Activated naive CD8-positive, alpha-beta T cell treated with anti-CD3 and anti-CD28 coated beads, Interleukin-2, amount 50 U/mL, for 24 hours (primary cell): ENCODE measurements at regions not wholly inside any gene's neighbourhood (a gene's known extent, or its start where the extent isn't known, plus 50 kb on each side); places are given as distances from the start of the nearest gene placed in this dataset.

ENCODE experiments used
- ATAC-seq: fragments of 150-1000 bp; cut with Tn5 transposase; one replicate; pipeline ENCODE4 v1.10.0; 2021
- DNase-seq: peaks from one replicate; pipeline ENCODE4 v3.0.0; 2021
- H3K27ac Mint-ChIP-seq: one replicate; pipeline ENCODE4 v1.8.0; 2021; ENCODE audit warnings: mild to moderate bottlenecking, mixed read lengths
- H3K27me3 Mint-ChIP-seq: one replicate; pipeline ENCODE4 v1.8.0; 2021; ENCODE audit warnings: mixed read lengths
- H3K36me3 Mint-ChIP-seq: one replicate; pipeline ENCODE4 v1.8.0; 2021; ENCODE audit warnings: low read depth, mixed read lengths
- H3K4me1 Mint-ChIP-seq: one replicate; pipeline ENCODE4 v1.8.0; 2021; ENCODE audit warnings: mixed read lengths
- H3K4me3 Mint-ChIP-seq: one replicate; pipeline ENCODE4 v1.8.0; 2021; ENCODE audit warnings: mild to moderate bottlenecking, moderate library complexity, mixed read lengths
- H3K9me3 Mint-ChIP-seq: one replicate; pipeline ENCODE4 v1.8.0; 2021; ENCODE audit warnings: mixed read lengths

GRCh38 chr10:92747066-92747465, 57.3 kb downstream of the HHEX start:
- Mint-ChIP-seq H3K27ac (no peak overlapping the region), H3K9me3 (no peaks in the 10 kb centered on the region), H3K27me3 (peaks cover 9% of the 10 kb centered on the region), H3K4me3 (no peak overlapping the region), H3K4me1 (peaks cover 14% of the 10 kb centered on the region), H3K36me3 (no peaks in the 10 kb centered on the region)
- ATAC-seq (no peak), DNase-seq (no peak)

GRCh38 chr10:92747600-92747999, 57.8 kb downstream of the HHEX start:
- Mint-ChIP-seq H3K4me1 (peaks cover 9% of the 10 kb centered on the region), H3K4me3 (no peak overlapping the region), H3K27me3 (peaks cover 9% of the 10 kb centered on the region), H3K9me3 (no peaks in the 10 kb centered on the region), H3K36me3 (no peaks in the 10 kb centered on the region), H3K27ac (no peak overlapping the region)
- DNase-seq (no peak), ATAC-seq (no peak)

- ATAC-seq (no peak), DNase-seq (no peak)
- H3K27ac Mint-ChIP-seq, result no peak overlapping the region
- peaks cover 7% of the 10 kb centered on the region for H3K4me1 Mint-ChIP-seq
- no peaks in the 10 kb centered on the region for H3K36me3 Mint-ChIP-seq
- H3K27me3 Mint-ChIP-seq, result peaks cover 9% of the 10 kb centered on the region
- H3K4me3 Mint-ChIP-seq, result no peak overlapping the region
- H3K9me3 Mint-ChIP-seq, result no peaks in the 10 kb centered on the region
Observed at GRCh38 chr10:92750791-92751533, 61.2 kb downstream of the HHEX start.

- Mint-ChIP-seq H3K27ac (no peak overlapping the region), H3K4me1 (peaks cover 12% of the 10 kb centered on the region), H3K27me3 (peaks cover 9% of the 10 kb centered on the region), H3K9me3 (no peaks in the 10 kb centered on the region), H3K4me3 (no peak overlapping the region), H3K36me3 (no peaks in the 10 kb centered on the region)
- DNase-seq (no peak), ATAC-seq (no peak)
Observed at GRCh38 chr10:92751534-92751811, 61.7 kb downstream of the HHEX start.

- peaks cover 15% of the 10 kb centered on the region for H3K4me1 Mint-ChIP-seq
- H3K36me3 Mint-ChIP-seq, result no peaks in the 10 kb centered on the region
Observed at GRCh38 chr10:92751827-92752226, 62.1 kb downstream of the HHEX start.

GRCh38 chr10:92753865-92754264, 64.1 kb downstream of the HHEX start:
- peaks cover 23% of the 10 kb centered on the region for H3K4me1 Mint-ChIP-seq
- H3K9me3 Mint-ChIP-seq, result no peaks in the 10 kb centered on the region
- DNase-seq, result no peak
- peaks cover 4% of the 10 kb centered on the region for H3K27me3 Mint-ChIP-seq
- no peak for ATAC-seq
- no peak overlapping the region for H3K27ac Mint-ChIP-seq
- H3K36me3 Mint-ChIP-seq, result no peaks in the 10 kb centered on the region
- no peak overlapping the region for H3K4me3 Mint-ChIP-seq

More at GRCh38 chr10:92751827-92752226, 62.1 kb downstream of the HHEX start:
- DNase-seq, result no peak
- Mint-ChIP-seq H3K27ac (no peak overlapping the region), H3K27me3 (peaks cover 9% of the 10 kb centered on the region), H3K9me3 (no peaks in the 10 kb centered on the region), H3K4me3 (no peak overlapping the region)
- ATAC-seq, result no peak

- peaks cover 23% of the 10 kb centered on the region for H3K4me1 Mint-ChIP-seq
- no peaks in the 10 kb centered on the region for H3K36me3 Mint-ChIP-seq
- ATAC-seq (no peak), DNase-seq (no peak)
- H3K27me3 Mint-ChIP-seq, result peaks cover 2% of the 10 kb centered on the region
- H3K9me3 Mint-ChIP-seq, result no peaks in the 10 kb centered on the region
- no peak overlapping the region for H3K4me3 Mint-ChIP-seq
- no peak overlapping the region for H3K27ac Mint-ChIP-seq
Observed at GRCh38 chr10:92755725-92756124, 66.0 kb downstream of the HHEX start.

GRCh38 chr10:92756201-92757065, 66.7 kb downstream of the HHEX start:
- DNase-seq (no peak), ATAC-seq (peak; percentile 40)
- Mint-ChIP-seq H3K36me3 (no peaks in the 10 kb centered on the region), H3K9me3 (no peaks in the 10 kb centered on the region), H3K4me3 (peak overlapping the region; percentile 38), H3K27me3 (no peaks in the 10 kb centered on the region), H3K4me1 (peaks cover 23% of the 10 kb centered on the region), H3K27ac (peak overlapping the region; percentile 56)

GRCh38 chr10:92757066-92757710, 67.4 kb downstream of the HHEX start:
- Mint-ChIP-seq H3K9me3 (no peaks in the 10 kb centered on the region), H3K27ac (peak overlapping the region; percentile 56), H3K4me3 (peak overlapping the region; percentile 38), H3K4me1 (peaks cover 23% of the 10 kb centered on the region), H3K36me3 (no peaks in the 10 kb centered on the region), H3K27me3 (peaks cover 2% of the 10 kb centered on the region)
- peak; percentile 36 for ATAC-seq
- peak; percentile 17 for DNase-seq

- ATAC-seq (no peak), DNase-seq (no peak)
- Mint-ChIP-seq H3K36me3 (no peaks in the 10 kb centered on the region), H3K4me1 (peaks cover 23% of the 10 kb centered on the region), H3K4me3 (no peak overlapping the region), H3K27me3 (peaks cover 2% of the 10 kb centered on the region), H3K9me3 (no peaks in the 10 kb centered on the region), H3K27ac (no peak overlapping the region)
Observed at GRCh38 chr10:92757711-92758104, 68.0 kb downstream of the HHEX start.

GRCh38 chr10:92758594-92758993, 68.8 kb downstream of the HHEX start:
- no peaks in the 10 kb centered on the region for H3K36me3 Mint-ChIP-seq
- H3K27ac Mint-ChIP-seq, result no peak overlapping the region
- H3K4me1 Mint-ChIP-seq, result peaks cover 23% of the 10 kb centered on the region
- H3K4me3 Mint-ChIP-seq, result no peak overlapping the region
- ATAC-seq (no peak), DNase-seq (no peak)
- H3K27me3 Mint-ChIP-seq, result peaks cover 4% of the 10 kb centered on the region
- no peaks in the 10 kb centered on the region for H3K9me3 Mint-ChIP-seq

GRCh38 chr10:92760609-92761008, 70.9 kb downstream of the HHEX start:
- Mint-ChIP-seq H3K9me3 (no peaks in the 10 kb centered on the region), H3K4me1 (peaks cover 19% of the 10 kb centered on the region), H3K4me3 (no peak overlapping the region), H3K27me3 (peaks cover 6% of the 10 kb centered on the region), H3K27ac (no peak overlapping the region), H3K36me3 (no peaks in the 10 kb centered on the region)
- ATAC-seq (no peak), DNase-seq (no peak)

GRCh38 chr10:92761571-92761970, 71.8 kb downstream of the HHEX start:
- DNase-seq (no peak), ATAC-seq (no peak)
- peaks cover 14% of the 10 kb centered on the region for H3K4me1 Mint-ChIP-seq
- H3K4me3 Mint-ChIP-seq, result no peak overlapping the region
- no peak overlapping the region for H3K27ac Mint-ChIP-seq
- peaks cover 6% of the 10 kb centered on the region for H3K27me3 Mint-ChIP-seq
- no peaks in the 10 kb centered on the region for H3K9me3 Mint-ChIP-seq
- no peaks in the 10 kb centered on the region for H3K36me3 Mint-ChIP-seq

- ATAC-seq (no peak), DNase-seq (no peak)
- Mint-ChIP-seq H3K4me3 (no peak overlapping the region), H3K27ac (no peak overlapping the region), H3K36me3 (no peaks in the 10 kb centered on the region), H3K27me3 (peaks cover 13% of the 10 kb centered on the region), H3K4me1 (no peaks in the 10 kb centered on the region), H3K9me3 (peaks cover 10% of the 10 kb centered on the region)
Observed at GRCh38 chr10:92763634-92764155, 73.9 kb downstream of the HHEX start.

- Mint-ChIP-seq H3K36me3 (no peaks in the 10 kb centered on the region), H3K27ac (no peak overlapping the region), H3K4me3 (no peak overlapping the region), H3K9me3 (peaks cover 10% of the 10 kb centered on the region), H3K27me3 (peaks cover 15% of the 10 kb centered on the region), H3K4me1 (no peaks in the 10 kb centered on the region)
- ATAC-seq (no peak), DNase-seq (no peak)
Observed at GRCh38 chr10:92766451-92766850, 76.7 kb downstream of the HHEX start.
